ENCODE measurements at regions not wholly inside any gene's neighbourhood (a gene's known extent, or its start where the extent isn't known, plus 50 kb on each side); places are given as distances from the start of the nearest gene placed in this dataset.

- H3K4me3 ChIP-seq: no peak overlapping the region
- 54 to 68% (median 55%) methylated on average over 8 of the region's 8 CpGs for WGBS, 3 donors
- no peak overlapping the region for H3K27ac ChIP-seq
- H3K36me3 ChIP-seq (ENCODE audit: insufficient read depth in 1 of 2, low read depth in 1 of 2): no peaks in the 10 kb centered on the region
- ATAC-seq: no peak
- H3K4me1 ChIP-seq: no peaks in the 10 kb centered on the region
- TF ChIP-seq CTCF (IDR thresholded peaks at IDR 0.05): no peak
- no peaks in the 10 kb centered on the region for H3K9me3 ChIP-seq
- DNase-seq: no peak
- H3K27me3 ChIP-seq (ENCODE audit: insufficient read depth in 3 of 3, low read length in 2 of 3): peaks cover 0 to under 1% (median 0%) of the 10 kb centered on the region in 3 donors
- intact Hi-C loops (cut with DNase I): no loop called here
These were observed 110.5 kb upstream of the AGAP1 start for GRCh38 chr2:235383272-235383843.

GRCh38 chr2:235384624-235385023 lies 109.2 kb upstream of the AGAP1 start:
- DNase-seq: no peak
- ATAC-seq: no peak
- no peaks in the 10 kb centered on the region for H3K27me3 ChIP-seq (ENCODE audit: insufficient read depth in 3 of 3, low read length in 2 of 3)
- 90 to 93% (median 93%) methylated on average over 24 of the region's 24 CpGs for WGBS, 3 donors
- TF ChIP-seq CTCF (IDR thresholded peaks at IDR 0.05): no peak
- no peaks in the 10 kb centered on the region for H3K4me1 ChIP-seq
- H3K27ac ChIP-seq: no peak overlapping the region
- no peak overlapping the region for H3K4me3 ChIP-seq
- H3K9me3 ChIP-seq: no peaks in the 10 kb centered on the region
- H3K36me3 ChIP-seq (ENCODE audit: insufficient read depth in 1 of 2, low read depth in 1 of 2): no peaks in the 10 kb centered on the region
- intact Hi-C loops (cut with DNase I): no loop called here

- no peak for TF ChIP-seq CTCF (IDR thresholded peaks at IDR 0.05)
- Histone ChIP-seq H3K4me1 (no peaks in the 10 kb centered on the region), H3K27me3 (ENCODE audit: insufficient read depth in 3 of 3, low read length in 2 of 3) (peaks cover 0 to 4% (median 2%) of the 10 kb centered on the region in 3 donors), H3K27ac (no peak overlapping the region), H3K4me3 (no peak overlapping the region), H3K36me3 (ENCODE audit: insufficient read depth in 1 of 2, low read depth in 1 of 2) (no peaks in the 10 kb centered on the region), H3K9me3 (no peaks in the 10 kb centered on the region)
- DNase-seq: no peak
- intact Hi-C loops (cut with DNase I): no loop called here
- ATAC-seq: no peak
- 90 to 96% (median 96%) methylated on average over 5 of the region's 5 CpGs for WGBS, 3 donors
These were observed 104.2 kb upstream of the AGAP1 start for GRCh38 chr2:235389626-235390025.

GRCh38 chr2:235390108-235390815 lies 103.6 kb upstream of the AGAP1 start:
- Histone ChIP-seq H3K4me1 (no peaks in the 10 kb centered on the region), H3K9me3 (no peaks in the 10 kb centered on the region), H3K27me3 (ENCODE audit: insufficient read depth in 3 of 3, low read length in 2 of 3) (peaks cover 0 to 4% (median 2%) of the 10 kb centered on the region in 3 donors), H3K4me3 (no peak overlapping the region), H3K36me3 (ENCODE audit: insufficient read depth in 1 of 2, low read depth in 1 of 2) (no peaks in the 10 kb centered on the region), H3K27ac (no peak overlapping the region)
- no peak for TF ChIP-seq CTCF (IDR thresholded peaks at IDR 0.05)
- ATAC-seq (no peak), DNase-seq (peak in 1 of 2 donors; percentile 31)
- WGBS, 3 donors: 59 to 71% (median 63%) methylated on average over 13 of the region's 13 CpGs
- intact Hi-C loops (cut with DNase I): no loop called here
